H1 (cell line): ENCODE measurements at regions not wholly inside any gene's neighbourhood (a gene's known extent, or its start where the extent isn't known, plus 50 kb on each side); places are given as distances from the start of the nearest gene placed in this dataset.

Experiments
- CTCF ChIA-PET: fragments of 300-600 bp; sonication (Branson Sonifier 250); formaldehyde crosslinking; loops from one replicate; lab custom pipeline; 2021; ENCODE audit not compliant: partially characterized antibody; lab: Charles Lee
- POLR2A ChIA-PET: fragments of 300-600 bp; sonication (Branson Sonifier 250); formaldehyde crosslinking; loops from one replicate; lab custom pipeline; 2021; ENCODE audit warnings: inconsistent platforms; ENCODE audit not compliant: partially characterized antibody; lab: Charles Lee
- DNase-seq, 2 experiments: peaks; one replicate each; pipeline versions ENCODE4 v3.0.0 to v3.0.0-alpha.2; 2010 to 2022; ENCODE audit warnings: low spot score in 2 of 2, low read depth in 1 of 2, mixed read lengths in 1 of 2
- FAIRE-seq: peaks from 2 replicates; lab custom pipeline; 2011; peaks lifted over from hg19 to GRCh38; lab: Jason Lieb, UNC
- H2AFZ ChIP-seq: 2 replicates; pipeline ENCODE4 v1.8.1; 2012; ENCODE audit warnings: low read length, inconsistent platforms
- H2AK5ac ChIP-seq: 2 replicates; pipeline ENCODE4 v1.6.1; 2013; ENCODE audit warnings: low read depth, low read length
- H2BK120ac ChIP-seq: replicated peaks from 2 replicates; pipeline ENCODE3; 2013; ENCODE audit warnings: low read depth, low read length, inconsistent platforms
- H2BK12ac ChIP-seq: 2 replicates; pipeline ENCODE4 v1.6.1; 2013; ENCODE audit warnings: low read depth, low read length
- H2BK15ac ChIP-seq: 2 replicates; pipeline ENCODE4 v1.6.1; 2013; ENCODE audit warnings: low read length
- H2BK20ac ChIP-seq: 2 replicates; pipeline ENCODE4 v1.6.1; 2013; ENCODE audit warnings: low read length
- H2BK5ac ChIP-seq: 2 replicates; pipeline ENCODE4 v1.6.1; 2013; ENCODE audit warnings: low read depth, low read length
- H3K14ac ChIP-seq: 2 replicates; pipeline ENCODE4 v1.6.1; 2013; ENCODE audit warnings: inconsistent platforms; ENCODE audit not compliant: insufficient read length
- H3K18ac ChIP-seq: 2 replicates; pipeline ENCODE4 v1.6.1; 2013; ENCODE audit warnings: low read length; ENCODE audit errors: extremely low read depth
- H3K23ac ChIP-seq: 2 replicates; pipeline ENCODE4 v1.6.1; 2013; ENCODE audit warnings: inconsistent platforms; ENCODE audit not compliant: insufficient read length
- H3K23me2 ChIP-seq: 2 replicates; pipeline ENCODE4 v1.6.1; 2013; ENCODE audit warnings: low read depth, low read length
- H3K27ac ChIP-seq: 2 replicates; pipeline ENCODE4 v1.6.1; 2011; ENCODE audit warnings: low read depth, low read length, inconsistent platforms
- H3K27me3 ChIP-seq, 4 experiments: replicated peaks in 1 of 4; 1 replicate in 1 of 4; 2 replicates in 3 of 4; pipeline versions ENCODE4 v1.6.1 to v1.8.1; 2011 to 2013; ENCODE audit warnings: low read length in 3 of 4, mild to moderate bottlenecking in 3 of 4, inconsistent platforms in 2 of 4, mixed read lengths in 2 of 4, moderate library complexity in 1 of 4; ENCODE audit not compliant: control insufficient read depth in 3 of 4, insufficient read depth in 3 of 4; ENCODE audit errors: extremely low read depth in 1 of 4
- H3K36me3 ChIP-seq, 4 experiments: 2 replicates each; pipeline versions ENCODE4 v1.6.1 to v1.8.1; 2011 to 2013; ENCODE audit warnings: mild to moderate bottlenecking in 4 of 4, low read length in 3 of 4, moderate library complexity in 2 of 4, control low read depth in 1 of 4, inconsistent platforms in 1 of 4; ENCODE audit not compliant: insufficient read depth in 4 of 4, control insufficient read depth in 2 of 4
- H3K4ac ChIP-seq: replicated peaks from 2 replicates; pipeline ENCODE3; 2013; ENCODE audit warnings: low read length, low read depth, mixed read lengths, inconsistent platforms; ENCODE audit not compliant: insufficient read length
- H3K4me1 ChIP-seq, 4 experiments: replicated peaks in 1 of 4; 1 replicate in 1 of 4; 2 replicates in 3 of 4; pipeline versions ENCODE4 v1.6.1 to v1.8.1; 2011 to 2013; ENCODE audit warnings: low read length in 3 of 4, inconsistent platforms in 2 of 4, mixed read lengths in 1 of 4; ENCODE audit not compliant: insufficient read depth in 4 of 4, control insufficient read depth in 3 of 4
- H3K4me2 ChIP-seq, 2 experiments: 2 replicates each; pipeline versions ENCODE4 v1.6.1 to v1.8.1; 2011 to 2013; ENCODE audit warnings: low read depth in 2 of 2, low read length in 2 of 2, control low read depth in 1 of 2, inconsistent platforms in 1 of 2, mild to moderate bottlenecking in 1 of 2; ENCODE audit not compliant: insufficient read depth in 1 of 2
- H3K4me3 ChIP-seq, 4 experiments: fragments of 200-600, 300-600 bp in 1 of 4; sonication (generic), shearing (Covaris generic), sonication (Bioruptor Twin) in 1 of 4; 2 replicates each; pipeline versions ENCODE4 v1.5.1 to v1.8.1; 2011 to 2016; ENCODE audit warnings: low read length in 4 of 4, low read depth in 3 of 4, control low read depth in 2 of 4, inconsistent platforms in 2 of 4, mild to moderate bottlenecking in 2 of 4, mixed read lengths in 1 of 4, moderate library complexity in 1 of 4; ENCODE audit not compliant: insufficient read depth in 2 of 4; ENCODE audit errors: extremely low read depth in 1 of 4
- H3K56ac ChIP-seq: replicated peaks from 2 replicates; pipeline ENCODE3; 2013; ENCODE audit warnings: low read depth, mild to moderate bottlenecking, mixed read lengths, low read length, inconsistent platforms; ENCODE audit not compliant: insufficient read length
- H3K79me1 ChIP-seq: 2 replicates; pipeline ENCODE4 v1.6.1; 2013; ENCODE audit warnings: low read depth, low read length, control low read depth
- H3K79me2 ChIP-seq, 2 experiments: 2 replicates each; pipeline versions ENCODE4 v1.6.1 to v1.8.1; 2012 to 2013; ENCODE audit warnings: low read length in 2 of 2, mild to moderate bottlenecking in 2 of 2, inconsistent platforms in 1 of 2; ENCODE audit not compliant: insufficient read depth in 2 of 2, control insufficient read depth in 1 of 2
- H3K9ac ChIP-seq, 4 experiments: replicated peaks in 1 of 4; 1 replicate in 1 of 4; 2 replicates in 3 of 4; pipeline versions ENCODE4 v1.6.1 to v1.8.1; 2011 to 2013; ENCODE audit warnings: low read depth in 3 of 4, low read length in 3 of 4, control low read depth in 2 of 4, mild to moderate bottlenecking in 2 of 4, moderate library complexity in 2 of 4, inconsistent platforms in 1 of 4; ENCODE audit errors: extremely low read depth in 1 of 4
- H3K9me3 ChIP-seq, 2 experiments: 2 replicates each; pipeline versions ENCODE4 v1.6.1 to v1.8.1; 2012 to 2013; ENCODE audit warnings: mild to moderate bottlenecking in 2 of 2, moderate library complexity in 2 of 2, control low read depth in 1 of 2, inconsistent platforms in 1 of 2, low read depth in 1 of 2, low read length in 1 of 2, mixed read lengths in 1 of 2; ENCODE audit not compliant: insufficient read depth in 2 of 2
- H4K20me1 ChIP-seq, 2 experiments: replicated peaks in 1 of 2; 2 replicates each; pipeline versions ENCODE3 to v1.8.1; 2011 to 2013; ENCODE audit warnings: inconsistent platforms in 2 of 2, low read length in 2 of 2, mild to moderate bottlenecking in 1 of 2; ENCODE audit not compliant: insufficient read depth in 2 of 2, control insufficient read depth in 1 of 2
- H4K5ac ChIP-seq: 2 replicates; pipeline ENCODE4 v1.6.1; 2013; ENCODE audit warnings: low read length, low read depth, mixed read lengths, inconsistent platforms; ENCODE audit not compliant: insufficient read length
- H4K8ac ChIP-seq: 2 replicates; pipeline ENCODE4 v1.8.0; 2013; ENCODE audit warnings: mild to moderate bottlenecking, moderate library complexity, low read length, inconsistent platforms; ENCODE audit not compliant: insufficient read depth; ENCODE audit errors: extremely low read depth
- H4K91ac ChIP-seq: replicated peaks from 2 replicates; pipeline ENCODE3; 2013; ENCODE audit warnings: low read length, mixed read lengths, inconsistent platforms; ENCODE audit not compliant: insufficient read length
- BCL11A ChIP-seq, 2 experiments: IDR thresholded peaks; one replicate each; pipeline ENCODE4 v1.6.1; 2011; ENCODE audit warnings: low read depth in 2 of 2, low read length in 2 of 2, mild to moderate bottlenecking in 2 of 2
- CBX8 ChIP-seq: fragments of 300-800, 300-1000 bp; sonication (generic); IDR thresholded peaks from 2 replicates; pipeline ENCODE4 v1.7.1; 2016; ENCODE audit warnings: low read depth, low read length, borderline replicate concordance
- CHD1 ChIP-seq: IDR thresholded peaks from 2 replicates; pipeline ENCODE4 v1.6.1; 2012; ENCODE audit warnings: low read depth, low read length, improper control_type of control experiment
- CREB1 ChIP-seq: IDR thresholded peaks from 2 replicates; pipeline ENCODE4 v1.6.1; 2012; ENCODE audit warnings: inconsistent platforms
- CTBP2 ChIP-seq: IDR thresholded peaks from 2 replicates; pipeline ENCODE4 v1.7.0; 2011; ENCODE audit warnings: borderline replicate concordance, mild to moderate bottlenecking, moderate library complexity, mixed read lengths, low read length; ENCODE audit not compliant: insufficient read depth, insufficient read length
- E2F6 ChIP-seq: IDR thresholded peaks from 2 replicates; pipeline ENCODE4 v1.6.1; 2012; ENCODE audit warnings: inconsistent platforms
- GTF2F1 ChIP-seq: IDR thresholded peaks from 2 replicates; pipeline ENCODE4 v1.6.1; 2012; ENCODE audit warnings: low read depth, low read length, improper control_type of control experiment, borderline replicate concordance
- KDM5A ChIP-seq: fragments of 200-600 bp; IDR thresholded peaks from 2 replicates; pipeline ENCODE4 v1.7.1; 2012; ENCODE audit warnings: mild to moderate bottlenecking, low read length, inconsistent platforms, mixed read lengths
- MAX ChIP-seq: IDR thresholded peaks from 2 replicates; pipeline ENCODE4 v1.6.1; 2012; ENCODE audit warnings: inconsistent platforms
- RFX5 ChIP-seq: IDR thresholded peaks from 2 replicates; pipeline ENCODE4 v1.6.1; 2011; ENCODE audit warnings: low read depth, low read length, improper control_type of control experiment, borderline replicate concordance
- SIN3A ChIP-seq, 2 experiments: IDR thresholded peaks in 1 of 2; conservative IDR thresholded peaks in 1 of 2; 2 replicates each; pipeline ENCODE4 v1.6.1; 2011 to 2012; ENCODE audit warnings: low read length in 2 of 2, improper control_type of control experiment in 1 of 2, low read depth in 1 of 2, mild to moderate bottlenecking in 1 of 2
- SIX5 ChIP-seq: IDR thresholded peaks from 2 replicates; pipeline ENCODE4 v1.6.1; 2011; ENCODE audit warnings: mild to moderate bottlenecking, low read depth, low read length
- SUZ12 ChIP-seq: fragments of 200-600 bp; sonication (generic); IDR thresholded peaks from 2 replicates; pipeline ENCODE4 v1.6.1; 2012; ENCODE audit warnings: mild to moderate bottlenecking, inconsistent platforms, low read length, moderate library complexity, mixed read lengths
- TAF1 ChIP-seq: IDR thresholded peaks from 2 replicates; pipeline ENCODE4 v1.6.1; 2011; ENCODE audit warnings: mild to moderate bottlenecking, low read depth, low read length
- WGBS, 2 experiments: shearing (Covaris generic) in 1 of 2; methylation state at CpG; one replicate each; pipeline versions ENCODE4 v1.1.6 to v1.1.7; 2013 to 2015; ENCODE audit warnings: low lambda C conversion rate in 2 of 2, mixed read lengths in 2 of 2, inconsistent platforms in 1 of 2, low coverage in 1 of 2, missing lambda C conversion rate in 1 of 2; ENCODE audit not compliant: insufficient replicate concordance in 2 of 2, insufficient coverage in 1 of 2, insufficient read length in 1 of 2; ENCODE audit errors: extremely low coverage in 1 of 2, missing lambda C conversion rate in 1 of 2; 5-methylcytosine and 5-hydroxymethylcytosine counted together

- WGBS, 2 experiments, result 88% methylated on average over 6 of the region's 6 CpGs; no CpG with 5 or more reads in 1 of the 2 experiments
- H4K5ac ChIP-seq, result no peak overlapping the region
- no peak overlapping the region for H4K91ac ChIP-seq
- H3K56ac ChIP-seq, result no peak overlapping the region
- no peaks in the 10 kb centered on the region for H3K79me2 ChIP-seq
- no peak overlapping the region for H2BK15ac ChIP-seq
- H3K23me2 ChIP-seq, result no peaks in the 10 kb centered on the region
- POLR2A ChIA-PET, result no interaction called here
- H3K4ac ChIP-seq, result no peak overlapping the region
- peaks cover 0 to 1% (median 0%) of the 10 kb centered on the region in 4 experiments; a peak in 1 of 7 replicates for H3K27me3 ChIP-seq
- no peaks in the 10 kb centered on the region for H4K20me1 ChIP-seq
- H3K4me3 ChIP-seq, result no peak overlapping the region
- H3K4me1 ChIP-seq, result no peaks in the 10 kb centered on the region
- H2BK5ac ChIP-seq, result no peak overlapping the region
- no peak overlapping the region for H3K14ac ChIP-seq
- no peak overlapping the region for H2AK5ac ChIP-seq
- no peak overlapping the region for H3K4me2 ChIP-seq
- H3K9me3 ChIP-seq, result no peaks in the 10 kb centered on the region
- H2AFZ ChIP-seq, result no peak overlapping the region
- no peak for FAIRE-seq
- H2BK120ac ChIP-seq, result no peak overlapping the region
- H3K23ac ChIP-seq, result no peak overlapping the region
- no peak overlapping the region for H3K27ac ChIP-seq
- no peak for DNase-seq
- H3K18ac ChIP-seq, result no peak overlapping the region
- no peaks in the 10 kb centered on the region for H3K36me3 ChIP-seq
- no peak overlapping the region for H3K9ac ChIP-seq
- H3K79me1 ChIP-seq, result no peaks in the 10 kb centered on the region
- H4K8ac ChIP-seq, result no peak overlapping the region
- H2BK12ac ChIP-seq, result no peak overlapping the region
- H2BK20ac ChIP-seq, result no peak overlapping the region
- CTCF ChIA-PET, result no interaction called here
- TF ChIP-seq CTBP2 (no peak), GTF2F1 (no peak), RFX5 (no peak), BCL11A (IDR thresholded peaks at IDR 0.05; ENCODE audit: low read depth in 2 of 2, low read length in 2 of 2) (no peak), E2F6 (no peak), KDM5A (no peak), CHD1 (no peak), SIX5 (no peak), SUZ12 (no peak), CREB1 (no peak), SIN3A (conservative IDR thresholded peaks at IDR 0.05 in 1 of 2, IDR thresholded peaks at IDR 0.05 in 1 of 2; ENCODE audit: low read depth in 1 of 2, low read length in 2 of 2) (no peak), MAX (no peak), CBX8 (no peak), TAF1 (no peak)
These were observed 99.3 kb downstream of the DLEU7 start for GRCh38 chr13:50744116-50744660.
